Osteoblast (primary cell): ENCODE measurements at regions not wholly inside any gene's neighbourhood (a gene's known extent, or its start where the extent isn't known, plus 50 kb on each side); places are given as distances from the start of the nearest gene placed in this dataset.

ENCODE experiments used
- DNase-seq: peaks from one replicate; pipeline ENCODE4 v3.0.0; 2011; ENCODE audit warnings: low spot score, mixed read lengths; ENCODE audit not compliant: insufficient read length; ENCODE audit errors: missing footprints
- H2AFZ ChIP-seq: 2 replicates; pipeline ENCODE4 v1.6.0; 2011; ENCODE audit warnings: mild to moderate bottlenecking, low read length
- H3K27ac ChIP-seq: 2 replicates; pipeline ENCODE4 v1.5.1; 2011; ENCODE audit warnings: mild to moderate bottlenecking, low read depth, low read length, moderate library complexity
- H3K27me3 ChIP-seq: 2 replicates; pipeline ENCODE4 v1.6.0; 2012; ENCODE audit warnings: mild to moderate bottlenecking, control low read depth, inconsistent platforms, low read length, moderate library complexity; ENCODE audit not compliant: insufficient read depth
- H3K36me3 ChIP-seq: 2 replicates; pipeline ENCODE4 v1.5.1; 2011; ENCODE audit warnings: mild to moderate bottlenecking, low read length, control low read depth, moderate library complexity; ENCODE audit not compliant: insufficient read depth
- H3K4me1 ChIP-seq: 2 replicates; pipeline ENCODE4 v1.5.1; 2011; ENCODE audit warnings: mild to moderate bottlenecking, low read length, control low read depth, moderate library complexity; ENCODE audit not compliant: insufficient read depth
- H3K4me2 ChIP-seq: 2 replicates; pipeline ENCODE4 v1.6.0; 2011; ENCODE audit warnings: mild to moderate bottlenecking, low read length; ENCODE audit not compliant: insufficient read depth
- H3K4me3 ChIP-seq: fragments of 200-600 bp; sonication (generic); 3 replicates; pipeline ENCODE4 v1.5.1; 2012; ENCODE audit warnings: mild to moderate bottlenecking, low read length, inconsistent platforms; ENCODE audit not compliant: insufficient read depth
- H3K79me2 ChIP-seq: 2 replicates; pipeline ENCODE4 v1.6.0; 2012; ENCODE audit warnings: mild to moderate bottlenecking, low read length, control low read depth, inconsistent platforms; ENCODE audit not compliant: insufficient read depth
- H3K9me3 ChIP-seq: 2 replicates; pipeline ENCODE4 v1.5.1; 2011; ENCODE audit warnings: low read depth, low read length, control low read depth
- H4K20me1 ChIP-seq: 2 replicates; pipeline ENCODE4 v1.6.0; 2012; ENCODE audit warnings: mild to moderate bottlenecking, low read length, control low read depth; ENCODE audit not compliant: insufficient read depth
- TF ChIP-seq, protein P1 (sequence below): IDR thresholded peaks from 2 replicates; pipeline ENCODE4 v1.5.1; 2011; ENCODE audit warnings: mild to moderate bottlenecking, low read depth, low read length, moderate library complexity; ENCODE audit errors: extremely low read depth

DNA sequence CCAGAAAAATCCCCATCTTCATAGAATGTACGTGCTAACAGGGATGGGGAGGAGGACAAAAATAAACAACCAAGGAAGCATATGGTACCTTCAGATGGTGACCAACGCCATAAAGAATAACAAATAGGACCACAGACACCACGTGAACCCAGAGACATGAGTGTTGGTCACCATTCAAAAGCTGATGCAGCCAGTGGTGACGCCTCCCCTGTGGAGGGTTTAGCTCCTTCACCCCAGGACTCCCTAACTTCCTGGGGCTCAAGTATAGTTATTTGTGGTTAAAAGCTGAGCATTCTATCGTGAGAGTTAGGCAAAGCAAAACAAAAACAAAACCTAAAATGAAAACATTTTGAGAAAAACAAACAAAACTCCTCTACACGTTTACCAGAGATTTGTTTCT lies 184.7 kb downstream of the SOX9 start:
- peak overlapping the region; percentile 56 for H3K4me3 ChIP-seq
- H3K9me3 ChIP-seq, result no peaks in the 10 kb centered on the region
- no peaks in the 10 kb centered on the region for H3K79me2 ChIP-seq
- H3K27me3 ChIP-seq, result no peaks in the 10 kb centered on the region
- no peaks in the 10 kb centered on the region for H3K36me3 ChIP-seq
- TF ChIP-seq, protein P1, sequence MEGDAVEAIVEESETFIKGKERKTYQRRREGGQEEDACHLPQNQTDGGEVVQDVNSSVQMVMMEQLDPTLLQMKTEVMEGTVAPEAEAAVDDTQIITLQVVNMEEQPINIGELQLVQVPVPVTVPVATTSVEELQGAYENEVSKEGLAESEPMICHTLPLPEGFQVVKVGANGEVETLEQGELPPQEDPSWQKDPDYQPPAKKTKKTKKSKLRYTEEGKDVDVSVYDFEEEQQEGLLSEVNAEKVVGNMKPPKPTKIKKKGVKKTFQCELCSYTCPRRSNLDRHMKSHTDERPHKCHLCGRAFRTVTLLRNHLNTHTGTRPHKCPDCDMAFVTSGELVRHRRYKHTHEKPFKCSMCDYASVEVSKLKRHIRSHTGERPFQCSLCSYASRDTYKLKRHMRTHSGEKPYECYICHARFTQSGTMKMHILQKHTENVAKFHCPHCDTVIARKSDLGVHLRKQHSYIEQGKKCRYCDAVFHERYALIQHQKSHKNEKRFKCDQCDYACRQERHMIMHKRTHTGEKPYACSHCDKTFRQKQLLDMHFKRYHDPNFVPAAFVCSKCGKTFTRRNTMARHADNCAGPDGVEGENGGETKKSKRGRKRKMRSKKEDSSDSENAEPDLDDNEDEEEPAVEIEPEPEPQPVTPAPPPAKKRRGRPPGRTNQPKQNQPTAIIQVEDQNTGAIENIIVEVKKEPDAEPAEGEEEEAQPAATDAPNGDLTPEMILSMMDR, result no peak
- peak overlapping the region; percentile 35 for H2AFZ ChIP-seq
- peak overlapping the region; percentile 73 for H3K4me2 ChIP-seq
- DNase-seq, result peak; percentile 83
- H4K20me1 ChIP-seq, result no peaks in the 10 kb centered on the region
- H3K4me1 ChIP-seq, result peaks cover 9% of the 10 kb centered on the region
- H3K27ac ChIP-seq, result no peak overlapping the region

DNA sequence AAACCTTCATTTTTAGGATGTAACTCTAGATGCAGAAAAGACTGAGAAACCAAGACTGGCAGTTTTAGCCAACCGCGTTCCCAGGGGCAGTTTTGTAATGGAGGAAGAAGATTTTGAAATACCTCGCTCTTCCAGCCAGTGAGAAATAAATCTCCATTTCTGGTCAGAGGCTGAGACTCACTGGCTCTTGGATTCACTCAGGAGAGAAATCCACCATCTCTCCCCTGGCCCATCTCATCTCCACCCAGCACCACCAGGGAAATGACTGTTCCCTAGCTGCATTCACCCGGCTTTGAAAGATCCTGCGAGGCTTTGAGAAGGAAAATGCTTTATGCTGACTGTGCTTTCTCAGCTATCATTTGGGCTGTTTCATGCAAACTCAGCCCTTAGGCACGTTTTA lies 185.2 kb downstream of the SOX9 start:
- Histone ChIP-seq H3K27ac (no peak overlapping the region), H4K20me1 (no peaks in the 10 kb centered on the region), H3K9me3 (no peaks in the 10 kb centered on the region), H3K27me3 (no peaks in the 10 kb centered on the region), H3K4me3 (peak overlapping the region; percentile 56), H2AFZ (peak overlapping the region; percentile 35), H3K79me2 (no peaks in the 10 kb centered on the region), H3K36me3 (no peaks in the 10 kb centered on the region), H3K4me2 (peak overlapping the region; percentile 73), H3K4me1 (peaks cover 9% of the 10 kb centered on the region)
- peak; percentile 89 for DNase-seq
- TF ChIP-seq, protein P1, result no peak

DNA sequence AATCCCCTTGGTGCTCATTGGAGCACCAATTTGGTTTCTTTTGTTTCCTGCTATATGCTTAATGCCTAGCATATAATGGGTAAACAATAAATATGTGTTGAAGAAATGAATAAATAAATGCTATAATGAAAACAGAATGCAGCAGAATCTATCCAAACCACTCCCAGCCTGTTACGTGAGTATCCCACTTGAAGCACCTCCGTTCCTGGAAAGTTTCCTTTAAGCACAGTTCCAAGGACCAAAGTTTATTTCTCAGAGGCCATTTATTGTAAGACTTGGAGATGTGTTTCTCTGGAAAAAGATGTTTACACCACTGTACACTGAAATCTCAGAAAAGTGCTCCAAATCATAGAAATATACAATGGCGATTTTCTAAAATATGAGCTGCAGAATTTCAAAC lies 187.0 kb downstream of the SOX9 start:
- TF ChIP-seq, protein P1, result no peak
- Histone ChIP-seq H4K20me1 (no peaks in the 10 kb centered on the region), H3K4me3 (no peak overlapping the region), H3K9me3 (no peaks in the 10 kb centered on the region), H3K36me3 (no peaks in the 10 kb centered on the region), H3K27me3 (no peaks in the 10 kb centered on the region), H3K4me2 (no peak overlapping the region), H3K79me2 (no peaks in the 10 kb centered on the region), H3K27ac (no peak overlapping the region), H2AFZ (no peak overlapping the region), H3K4me1 (peaks cover 9% of the 10 kb centered on the region)
- DNase-seq, result no peak

DNA sequence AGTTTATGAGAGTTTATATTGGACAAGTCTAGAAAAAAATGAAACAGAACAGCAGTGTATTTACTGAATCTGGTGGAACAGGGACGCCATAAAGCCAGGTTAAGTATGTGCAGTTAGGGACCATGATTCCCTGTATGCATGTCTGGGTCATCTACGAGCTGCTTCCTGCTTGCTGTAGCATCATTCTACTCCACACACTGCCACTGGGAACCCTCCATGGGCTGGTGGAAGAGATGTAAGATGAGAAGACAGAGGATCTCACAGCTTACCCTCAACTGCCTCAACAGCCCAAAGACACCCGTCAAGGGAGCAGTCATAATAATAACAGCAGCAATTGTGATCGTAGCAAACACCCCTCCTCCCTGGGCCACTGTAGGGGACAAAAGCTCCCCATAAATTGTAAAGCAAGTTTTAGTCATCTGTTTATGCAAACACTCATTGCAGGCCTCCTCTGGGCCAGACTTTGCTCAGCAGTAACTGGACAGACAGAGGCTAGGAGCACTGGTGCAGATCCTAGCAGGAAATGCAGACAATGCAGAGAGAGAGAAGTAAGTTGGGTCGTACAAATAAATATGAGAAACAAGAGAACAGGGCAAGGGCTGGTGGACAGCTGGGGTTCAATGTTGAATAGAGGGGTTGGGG lies 188.0 kb downstream of the SOX9 start:
- Histone ChIP-seq H2AFZ (no peak overlapping the region), H3K4me3 (no peak overlapping the region), H3K4me2 (no peak overlapping the region), H3K36me3 (no peaks in the 10 kb centered on the region), H3K27ac (no peak overlapping the region), H3K9me3 (no peaks in the 10 kb centered on the region), H3K79me2 (no peaks in the 10 kb centered on the region), H3K4me1 (peaks cover 9% of the 10 kb centered on the region), H4K20me1 (no peaks in the 10 kb centered on the region), H3K27me3 (peaks cover 7% of the 10 kb centered on the region)
- DNase-seq, result no peak
- TF ChIP-seq, protein P1, result no peak
